SK-N-SH (cell line): ENCODE measurements at regions not wholly inside any gene's neighbourhood (a gene's known extent, or its start where the extent isn't known, plus 50 kb on each side); places are given as distances from the start of the nearest gene placed in this dataset.

Experiments
- CTCF ChIA-PET: fragments of 300-600, 350-600 bp; formaldehyde crosslinking; extraction: SDS; loops from one replicate; lab custom pipeline; 2021; lab: Yijun Ruan, JAX
- POLR2A ChIA-PET: fragments of 350-600 bp; sonication (Branson Sonifier 250); formaldehyde crosslinking; extraction: SDS; loops from one replicate; lab custom pipeline; 2020; ENCODE audit warnings: antibody characterized with exemption, inconsistent platforms; lab: Yijun Ruan, JAX
- DNase-seq: peaks from one replicate; pipeline ENCODE4 v3.0.0; 2012
- H2AFZ ChIP-seq: fragments of 200-600 bp; sonication (generic); 2 replicates; pipeline ENCODE4 v1.8.1; 2016; ENCODE audit warnings: antibody characterized with exemption, mild to moderate bottlenecking, low read depth
- H3F3A ChIP-seq: fragments of 200-600 bp; sonication (generic); replicated peaks from 2 replicates; pipeline ENCODE3; 2016; ENCODE audit warnings: antibody characterized with exemption, mild to moderate bottlenecking; ENCODE audit not compliant: insufficient read depth
- H3K27ac ChIP-seq, 2 experiments: fragments of 200-500 bp in 1 of 2; fragments of 200-600 bp in 1 of 2; sonication (Bioruptor generic) in 1 of 2; sonication (generic), shearing (Covaris generic) in 1 of 2; 2 replicates each; pipeline versions ENCODE4 v1.5.1 to v1.6.1; 2014 to 2016; ENCODE audit warnings: low read depth in 2 of 2, inconsistent platforms in 1 of 2, low read length in 1 of 2, mild to moderate bottlenecking in 1 of 2, mixed read lengths in 1 of 2
- H3K27me3 ChIP-seq: fragments of 200-600 bp; sonication (generic), shearing (Covaris generic); 2 replicates; pipeline ENCODE4 v1.6.1; 2016; ENCODE audit warnings: mixed run types; ENCODE audit not compliant: insufficient read depth
- H3K36me3 ChIP-seq, 2 experiments: fragments of 200-500 bp in 1 of 2; fragments of 200-600 bp in 1 of 2; sonication (Bioruptor generic) in 1 of 2; sonication (generic) in 1 of 2; replicated peaks in 1 of 2; 2 replicates each; pipeline versions ENCODE3 to v1.5.1; 2014 to 2016; ENCODE audit warnings: low read length in 1 of 2, mild to moderate bottlenecking in 1 of 2; ENCODE audit not compliant: insufficient read depth in 2 of 2, control insufficient read depth in 1 of 2
- H3K4me1 ChIP-seq, 2 experiments: fragments of 200-500 bp in 1 of 2; fragments of 200-600 bp in 1 of 2; sonication (Bioruptor generic) in 1 of 2; sonication (generic), shearing (Covaris generic) in 1 of 2; 2 replicates each; pipeline versions ENCODE4 v1.5.1 to v1.6.1; 2014 to 2016; ENCODE audit warnings: low read depth in 1 of 2, low read length in 1 of 2, mixed run types in 1 of 2; ENCODE audit not compliant: insufficient read depth in 2 of 2, control insufficient read depth in 1 of 2
- H3K4me2 ChIP-seq: fragments of 200-600 bp; sonication (generic), shearing (Covaris generic); 2 replicates; pipeline ENCODE4 v1.6.1; 2017; ENCODE audit warnings: mixed run types
- H3K4me3 ChIP-seq, 2 experiments: fragments of 200-500 bp in 1 of 2; fragments of 200-600 bp in 1 of 2; sonication (Bioruptor generic) in 1 of 2; sonication (generic), shearing (Covaris generic) in 1 of 2; 2 replicates each; pipeline versions ENCODE4 v1.5.1 to v1.8.1; 2014 to 2016; ENCODE audit warnings: low read depth in 2 of 2, inconsistent platforms in 1 of 2, low read length in 1 of 2, mild to moderate bottlenecking in 1 of 2, mixed read lengths in 1 of 2, moderate library complexity in 1 of 2
- H3K79me2 ChIP-seq: fragments of 200-600 bp; sonication (generic); 2 replicates; pipeline ENCODE4 v1.8.1; 2017; ENCODE audit warnings: mild to moderate bottlenecking; ENCODE audit not compliant: insufficient read depth
- H3K9ac ChIP-seq: fragments of 200-600 bp; sonication (generic); 2 replicates; pipeline ENCODE4 v1.6.1; 2017; ENCODE audit warnings: mixed run types
- H3K9me2 ChIP-seq: fragments of 200-600 bp; sonication (generic); 2 replicates; pipeline ENCODE4 v1.6.1; 2017; ENCODE audit warnings: mixed run types
- H3K9me3 ChIP-seq: fragments of 200-600 bp; sonication (generic); 2 replicates; pipeline ENCODE4 v1.6.1; 2017; ENCODE audit warnings: mixed run types, mild to moderate bottlenecking, moderate library complexity
- H4K20me1 ChIP-seq: fragments of 200-600 bp; sonication (generic); 2 replicates; pipeline ENCODE4 v1.6.1; 2017; ENCODE audit warnings: mild to moderate bottlenecking, mixed run types; ENCODE audit not compliant: insufficient read depth
- EP300 ChIP-seq, 2 experiments: IDR thresholded peaks; 2 replicates each; pipeline versions ENCODE4 v1.4.0 to v1.6.1; 2012; ENCODE audit warnings: borderline replicate concordance in 1 of 2, low read depth in 1 of 2, low read length in 1 of 2
- EZH2phosphoT487 ChIP-seq: fragments of 200-600 bp; sonication (generic); IDR thresholded peaks from 2 replicates; pipeline ENCODE4 v1.6.1; 2017; ENCODE audit warnings: low read depth, mixed run types, mild to moderate bottlenecking, antibody characterized with exemption, moderate library complexity, borderline replicate concordance
- FOXJ3 ChIP-seq: sonication (generic); formaldehyde crosslinking; IDR thresholded peaks from 2 replicates; pipeline ENCODE4 v1.5.1; 2020; ENCODE audit warnings: mild to moderate bottlenecking, missing genetic modification reagents
- GATA2 ChIP-seq: sonication (generic); formaldehyde crosslinking; IDR thresholded peaks from 2 replicates; pipeline ENCODE4 v1.5.0; 2020; ENCODE audit warnings: mild to moderate bottlenecking, missing genetic modification reagents
- MEF2A ChIP-seq: IDR thresholded peaks from 2 replicates; pipeline ENCODE4 v1.4.0; 2012; ENCODE audit warnings: low read depth, borderline replicate concordance
- MXI1 ChIP-seq: IDR thresholded peaks from 2 replicates; pipeline ENCODE4 v1.6.1; 2012; ENCODE audit warnings: mild to moderate bottlenecking, low read depth, low read length, improper control_type of control experiment
- NFIC ChIP-seq: IDR thresholded peaks from 2 replicates; pipeline ENCODE4 v1.4.0; 2012; ENCODE audit warnings: borderline replicate concordance
- NRF1 ChIP-seq: IDR thresholded peaks from 2 replicates; pipeline ENCODE4 v1.6.1; 2012; ENCODE audit warnings: low read depth, mild to moderate bottlenecking, low read length
- POLR2AphosphoS5 ChIP-seq: IDR thresholded peaks from 2 replicates; pipeline ENCODE4 v1.6.1; 2012; ENCODE audit warnings: low read depth, low read length
- RCOR1 ChIP-seq: fragments of 150-350 bp; IDR thresholded peaks from 2 replicates; pipeline ENCODE4 v1.6.1; 2017; ENCODE audit warnings: antibody characterized with exemption, low read length
- RXRA ChIP-seq: IDR thresholded peaks from 2 replicates; pipeline ENCODE4 v1.4.0; 2012; ENCODE audit warnings: low read depth, mild to moderate bottlenecking, borderline replicate concordance
- SIN3A ChIP-seq: IDR thresholded peaks from 2 replicates; pipeline ENCODE4 v1.6.1; 2012; ENCODE audit warnings: low read depth, mild to moderate bottlenecking, low read length, moderate library complexity, borderline replicate concordance
- SMC3 ChIP-seq: IDR thresholded peaks from 2 replicates; pipeline ENCODE4 v1.6.1; 2012; ENCODE audit warnings: low read depth, low read length, improper control_type of control experiment
- TCF12 ChIP-seq: IDR thresholded peaks from 2 replicates; pipeline ENCODE4 v1.4.0; 2012
- TEAD4 ChIP-seq: IDR thresholded peaks from 2 replicates; pipeline ENCODE4 v1.4.0; 2012; ENCODE audit warnings: mild to moderate bottlenecking, borderline replicate concordance; ENCODE audit not compliant: insufficient read depth
- YY1 ChIP-seq: IDR thresholded peaks from 2 replicates; pipeline ENCODE4 v1.4.0; 2012; ENCODE audit warnings: low read depth, mild to moderate bottlenecking
- WGBS: methylation state at CpG from one replicate; pipeline ENCODE4 v1.1.6; 2017; ENCODE audit warnings: low lambda C conversion rate; 5-methylcytosine and 5-hydroxymethylcytosine counted together
- TF ChIP-seq, protein P1 (sequence below): fragments of 150-350 bp; IDR thresholded peaks from 2 replicates; pipeline ENCODE4 v1.6.1; 2016; ENCODE audit warnings: mild to moderate bottlenecking, low read depth, low read length
- TF ChIP-seq, protein P2 (sequence below): IDR thresholded peaks from 2 replicates; pipeline ENCODE4 v1.4.0; 2012; ENCODE audit warnings: low read depth

DNA sequence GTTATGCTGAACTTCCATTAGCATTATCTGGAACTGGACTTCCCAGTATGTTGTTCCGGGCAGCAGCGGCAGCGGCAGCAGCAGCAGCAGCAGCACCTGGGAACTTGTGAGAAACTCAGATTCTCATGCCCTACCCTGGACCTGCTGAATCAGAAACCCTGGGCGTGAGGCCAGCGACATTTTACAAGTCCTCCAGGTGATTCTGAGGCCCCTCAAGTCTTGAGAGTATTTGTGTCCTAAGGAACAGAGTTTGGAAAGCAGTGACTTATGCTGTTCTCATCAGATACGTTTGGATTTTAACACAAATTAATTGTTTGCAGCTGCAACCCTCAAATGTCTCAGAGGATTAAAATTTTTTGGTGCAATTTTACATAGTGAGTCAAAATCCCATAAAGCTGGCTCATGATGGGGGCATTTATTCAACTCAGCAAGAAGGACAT lies 157.2 kb upstream of the KAZN start:
- WGBS: 20% methylated on average over 6 of the region's 6 CpGs
- no peak overlapping the region for H2AFZ ChIP-seq
- TF ChIP-seq MEF2A (no peak), TEAD4 (no peak), NFIC (no peak), GATA2 (CRISPR knock-in tag) (no peak), TCF12 (no peak)
- H3K27me3 ChIP-seq: no peaks in the 10 kb centered on the region
- ChIA-PET POLR2A (no interaction called here), CTCF (no interaction called here)
- no peak overlapping the region for H3K9ac ChIP-seq
- H3K9me2 ChIP-seq: no peaks in the 10 kb centered on the region
- H3K4me2 ChIP-seq: no peak overlapping the region
- H3K4me1 ChIP-seq: peaks cover 0 to 12% of the 10 kb centered on the region in 2 experiments; a peak in 3 of 4 replicates
- H4K20me1 ChIP-seq: no peaks in the 10 kb centered on the region
- no peaks in the 10 kb centered on the region for H3F3A ChIP-seq
- H3K4me3 ChIP-seq: no peak overlapping the region
- no peaks in the 10 kb centered on the region for H3K79me2 ChIP-seq
- DNase-seq: no peak
- H3K27ac ChIP-seq: no peak overlapping the region
- H3K9me3 ChIP-seq: no peaks in the 10 kb centered on the region
- H3K36me3 ChIP-seq: no peaks in the 10 kb centered on the region

- WGBS: 21% methylated on average over 4 of the region's 4 CpGs
- no peak overlapping the region for H2AFZ ChIP-seq
- no peaks in the 10 kb centered on the region for H3F3A ChIP-seq
- H3K9ac ChIP-seq: no peak overlapping the region
- no peaks in the 10 kb centered on the region for H3K79me2 ChIP-seq
- CTCF ChIA-PET: interaction anchor here (0.6 to 1.5 kb wide), 5 partner anchors 22 to 658 kb away, joined by 3 to 4 read pairs (median 3); no protein-coding TSS in a partner anchor
- H3K27ac ChIP-seq: peak overlapping the region in 1 of 2 experiments; percentile 79; a peak in 1 of 4 replicates
- POLR2A ChIA-PET: no interaction called here
- no peak overlapping the region for H3K4me3 ChIP-seq
- H3K4me2 ChIP-seq: no peak overlapping the region
- TF ChIP-seq, protein P1, sequence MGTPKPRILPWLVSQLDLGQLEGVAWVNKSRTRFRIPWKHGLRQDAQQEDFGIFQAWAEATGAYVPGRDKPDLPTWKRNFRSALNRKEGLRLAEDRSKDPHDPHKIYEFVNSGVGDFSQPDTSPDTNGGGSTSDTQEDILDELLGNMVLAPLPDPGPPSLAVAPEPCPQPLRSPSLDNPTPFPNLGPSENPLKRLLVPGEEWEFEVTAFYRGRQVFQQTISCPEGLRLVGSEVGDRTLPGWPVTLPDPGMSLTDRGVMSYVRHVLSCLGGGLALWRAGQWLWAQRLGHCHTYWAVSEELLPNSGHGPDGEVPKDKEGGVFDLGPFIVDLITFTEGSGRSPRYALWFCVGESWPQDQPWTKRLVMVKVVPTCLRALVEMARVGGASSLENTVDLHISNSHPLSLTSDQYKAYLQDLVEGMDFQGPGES: no peak
- peaks cover 0 to 12% of the 10 kb centered on the region in 2 experiments; a peak in 3 of 4 replicates for H3K4me1 ChIP-seq
- no peaks in the 10 kb centered on the region for H3K9me2 ChIP-seq
- DNase-seq: peak; percentile 23
- H3K9me3 ChIP-seq: no peaks in the 10 kb centered on the region
- no peaks in the 10 kb centered on the region for H3K36me3 ChIP-seq
- H4K20me1 ChIP-seq: no peaks in the 10 kb centered on the region
- H3K27me3 ChIP-seq: no peaks in the 10 kb centered on the region
These were observed 155.8 kb upstream of the KAZN start for GRCh38 chr1:14442669-14443068.

DNA sequence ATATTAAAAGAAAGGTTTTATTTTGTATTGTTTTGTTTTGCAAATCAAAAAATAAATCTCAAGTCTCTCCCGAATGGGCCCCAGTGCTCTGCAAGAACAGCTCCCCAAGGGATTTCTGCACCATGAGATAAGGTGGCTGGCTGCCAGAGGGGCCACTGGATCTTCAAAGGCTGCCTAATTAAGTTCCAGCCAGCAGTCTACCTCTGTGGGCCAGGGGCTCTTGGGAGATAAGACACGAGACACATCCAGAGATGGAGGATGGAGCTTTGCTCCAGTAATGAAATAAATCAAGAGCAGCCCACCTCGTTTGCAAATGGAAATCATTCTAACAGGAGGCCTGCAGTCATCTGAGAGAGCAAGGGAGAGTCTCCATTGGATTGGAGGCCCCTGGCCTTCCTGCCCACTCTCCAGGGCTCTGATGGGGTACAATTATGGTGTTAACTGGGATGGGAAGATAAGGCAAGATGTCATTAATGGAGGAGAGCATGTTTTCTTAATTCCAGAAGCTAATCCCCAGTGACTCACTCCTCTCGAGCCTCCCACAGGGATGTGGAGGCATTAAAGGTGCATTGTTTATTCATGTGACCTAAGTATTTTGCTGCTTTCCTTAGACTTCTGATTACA lies 155.2 kb upstream of the KAZN start:
- peak; percentile 66 for DNase-seq
- no peaks in the 10 kb centered on the region for H4K20me1 ChIP-seq
- H3K36me3 ChIP-seq: no peaks in the 10 kb centered on the region
- no peaks in the 10 kb centered on the region for H3K9me2 ChIP-seq
- ChIA-PET POLR2A (no interaction called here), CTCF (interaction anchor here (0.6 to 1.5 kb wide), 4 partner anchors 22 to 657 kb away, joined by 3 to 4 read pairs (median 3); no protein-coding TSS in a partner anchor)
- no peaks in the 10 kb centered on the region for H3K27me3 ChIP-seq
- H3K27ac ChIP-seq: peak overlapping the region in 1 of 2 experiments; percentile 79; a peak in 1 of 4 replicates
- H3K9me3 ChIP-seq: no peaks in the 10 kb centered on the region
- H3K9ac ChIP-seq: no peak overlapping the region
- no peaks in the 10 kb centered on the region for H3F3A ChIP-seq
- H3K79me2 ChIP-seq: no peaks in the 10 kb centered on the region
- H3K4me2 ChIP-seq: no peak overlapping the region
- 16% methylated on average over 3 of the region's 4 CpGs for WGBS
- no peak overlapping the region for H2AFZ ChIP-seq
- H3K4me3 ChIP-seq: no peak overlapping the region
- H3K4me1 ChIP-seq: peaks cover 0 to 12% of the 10 kb centered on the region in 2 experiments; a peak in 3 of 4 replicates
- TF ChIP-seq, protein P2, sequence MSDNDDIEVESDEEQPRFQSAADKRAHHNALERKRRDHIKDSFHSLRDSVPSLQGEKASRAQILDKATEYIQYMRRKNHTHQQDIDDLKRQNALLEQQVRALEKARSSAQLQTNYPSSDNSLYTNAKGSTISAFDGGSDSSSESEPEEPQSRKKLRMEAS: no peak
- no peak for TF ChIP-seq YY1
- TF ChIP-seq RCOR1: peak; percentile 66; the same call in 1 of the 2 replicates
- TF ChIP-seq, protein P1: no peak
- TF ChIP-seq POLR2AphosphoS5: no peak
- no peak for TF ChIP-seq NFIC
- TF ChIP-seq EZH2phosphoT487: no peak
- TF ChIP-seq TEAD4: no peak
- no peak for TF ChIP-seq SIN3A
- TF ChIP-seq NRF1: no peak
- TF ChIP-seq RXRA: no peak
- TF ChIP-seq SMC3: no peak
- no peak; the same call in 1 of the 2 replicates for TF ChIP-seq FOXJ3 (CRISPR knock-in tag)
- peak in 1 of 2 experiments; percentile 77; a peak in 2 of 4 replicates for TF ChIP-seq EP300 (IDR thresholded peaks at IDR 0.05; ENCODE audit: borderline replicate concordance in 1 of 2, low read depth in 1 of 2, low read length in 1 of 2)
- TF ChIP-seq MXI1: peak; percentile 39; the same call in 1 of the 2 replicates
